B cell (primary cell): ENCODE measurements at regions not wholly inside any gene's neighbourhood (a gene's known extent, or its start where the extent isn't known, plus 50 kb on each side); places are given as distances from the start of the nearest gene placed in this dataset.

ENCODE experiments used
- ATAC-seq: fragments of 200-7000 bp; cut with Tn5 transposase; one replicate; pipeline ENCODE4 v1.10.0; 2021; ENCODE audit warnings: low read depth, mild to moderate bottlenecking, moderate number of reproducible peaks, moderate library complexity
- CTCF ChIA-PET: fragments of 350-600 bp; sonication (Branson Sonifier 250); formaldehyde crosslinking; loops from one replicate; lab custom pipeline; 2021; ENCODE audit warnings: antibody characterized with exemption, inconsistent platforms; lab: Charles Lee
- POLR2A ChIA-PET: fragments of 350-600 bp; sonication (Branson Sonifier 250); formaldehyde crosslinking; loops from one replicate; lab custom pipeline; 2021; ENCODE audit warnings: antibody characterized with exemption; lab: Charles Lee
- DNase-seq: peaks from one replicate; pipeline ENCODE4 v3.0.0; 2013
- H2AFZ ChIP-seq: 2 replicates; pipeline ENCODE4 v1.6.1; 2012; ENCODE audit warnings: mild to moderate bottlenecking, low read depth, low read length; ENCODE audit not compliant: insufficient read depth, poor library complexity, severe bottlenecking
- H3K27ac ChIP-seq, 2 donors: 1 replicate in 1 of 2; 2 replicates in 1 of 2; pipeline ENCODE4 v1.5.1; 2012 to 2013; ENCODE audit warnings: low read length in 2 of 2, mild to moderate bottlenecking in 2 of 2, moderate library complexity in 1 of 2
- H3K27me3 ChIP-seq, 4 experiments: fragments of 200-600 bp in 1 of 4; sonication (generic) in 1 of 4; replicated peaks in 1 of 4; 1 replicate in 2 of 4; 2 replicates in 2 of 4; pipeline versions ENCODE4 v1.6.1 to v1.7.0; 2013 to 2016; ENCODE audit warnings: low read length in 3 of 4, mild to moderate bottlenecking in 2 of 4, mixed read lengths in 1 of 4, moderate library complexity in 1 of 4; ENCODE audit not compliant: insufficient read depth in 4 of 4, control insufficient read depth in 3 of 4; ENCODE audit errors: control extremely low read depth in 1 of 4
- H3K36me3 ChIP-seq, 2 experiments: replicated peaks in 1 of 2; 1 replicate in 1 of 2; 2 replicates in 1 of 2; pipeline versions ENCODE4 v1.6.1 to v1.7.1; 2013; ENCODE audit warnings: low read length in 1 of 2; ENCODE audit not compliant: insufficient read depth in 2 of 2, control insufficient read depth in 1 of 2; ENCODE audit errors: control extremely low read depth in 1 of 2, extremely low read depth in 1 of 2
- H3K4me1 ChIP-seq, 2 donors: fragments of 200-600 bp in 1 of 2; sonication (generic) in 1 of 2; 1 replicate in 1 of 2; 2 replicates in 1 of 2; pipeline versions ENCODE4 v1.5.1 to v1.6.1; 2013 to 2017; ENCODE audit warnings: low read length in 2 of 2; ENCODE audit not compliant: control insufficient read depth in 2 of 2, insufficient read depth in 2 of 2
- H3K4me2 ChIP-seq: replicated peaks from 2 replicates; pipeline ENCODE3; 2012; ENCODE audit warnings: mild to moderate bottlenecking, low read depth, low read length; ENCODE audit not compliant: poor library complexity, severe bottlenecking
- H3K4me3 ChIP-seq, 5 experiments: fragments of 200-600 bp in 1 of 5; sonication (generic) in 1 of 5; 1 replicate in 3 of 5; 2 replicates in 2 of 5; pipeline versions ENCODE4 v1.5.1 to v1.7.0; 2011 to 2016; ENCODE audit warnings: low read length in 4 of 5, mild to moderate bottlenecking in 4 of 5, low read depth in 2 of 5, control low read depth in 1 of 5, moderate library complexity in 1 of 5; ENCODE audit not compliant: insufficient read depth in 1 of 5; ENCODE audit errors: control extremely low read depth in 1 of 5, extremely low read depth in 1 of 5
- H3K79me2 ChIP-seq: fragments of 200-600 bp; sonication (generic); one replicate; pipeline ENCODE4 v1.6.0; 2016; ENCODE audit warnings: low read length; ENCODE audit not compliant: control insufficient read depth, insufficient read depth
- H3K9ac ChIP-seq: fragments of 200-600 bp; sonication (generic); 2 replicates; pipeline ENCODE4 v1.6.1; 2017; ENCODE audit warnings: mild to moderate bottlenecking, low read length, moderate library complexity
- H3K9me3 ChIP-seq, 3 donors: one replicate each; pipeline versions ENCODE4 v1.6.1 to v1.7.1; 2013; ENCODE audit warnings: low read length in 2 of 3; ENCODE audit not compliant: control insufficient read depth in 2 of 3, insufficient read depth in 1 of 3; ENCODE audit errors: control extremely low read depth in 1 of 3
- H4K20me1 ChIP-seq: 2 replicates; pipeline ENCODE4 v1.6.0; 2012; ENCODE audit warnings: mild to moderate bottlenecking, low read length; ENCODE audit not compliant: insufficient read depth, control insufficient read depth, poor library complexity, severe bottlenecking
- H3K27ac Mint-ChIP-seq: one replicate; pipeline ENCODE4 v1.8.0; 2021; ENCODE audit warnings: mixed read lengths
- H3K27me3 Mint-ChIP-seq: one replicate; pipeline ENCODE4 v1.8.0; 2021; ENCODE audit warnings: mixed read lengths
- H3K4me1 Mint-ChIP-seq: one replicate; pipeline ENCODE4 v1.8.0; 2021; ENCODE audit warnings: mixed read lengths
- H3K4me3 Mint-ChIP-seq: one replicate; pipeline ENCODE4 v1.8.0; 2021; ENCODE audit warnings: mixed read lengths
- H3K9me3 Mint-ChIP-seq: one replicate; pipeline ENCODE4 v1.8.0; 2022; ENCODE audit warnings: mixed read lengths; ENCODE audit not compliant: insufficient read depth
- EZH2 ChIP-seq: IDR thresholded peaks from 2 replicates; pipeline ENCODE4 v1.6.1; 2012; ENCODE audit warnings: borderline replicate concordance, low read depth, mild to moderate bottlenecking, moderate library complexity, low read length; ENCODE audit not compliant: insufficient read depth, poor library complexity, severe bottlenecking
- WGBS: methylation state at CpG from one replicate; pipeline ENCODE4 v1.1.5; 2013; ENCODE audit warnings: missing lambda C conversion rate; ENCODE audit not compliant: insufficient coverage; 5-methylcytosine and 5-hydroxymethylcytosine counted together
- intact Hi-C: fragments of 100-400 bp; cut with micrococcal nuclease; formaldehyde crosslinking; loops from one replicate; pipeline ENCODE4 v1.10.0; 2022
- TF ChIP-seq, protein P1 (sequence below): fragments of 200-600 bp; IDR thresholded peaks from one replicate; pipeline ENCODE4 v1.8.0; 2022; ENCODE audit warnings: antibody characterized with exemption, mild to moderate bottlenecking

DNA sequence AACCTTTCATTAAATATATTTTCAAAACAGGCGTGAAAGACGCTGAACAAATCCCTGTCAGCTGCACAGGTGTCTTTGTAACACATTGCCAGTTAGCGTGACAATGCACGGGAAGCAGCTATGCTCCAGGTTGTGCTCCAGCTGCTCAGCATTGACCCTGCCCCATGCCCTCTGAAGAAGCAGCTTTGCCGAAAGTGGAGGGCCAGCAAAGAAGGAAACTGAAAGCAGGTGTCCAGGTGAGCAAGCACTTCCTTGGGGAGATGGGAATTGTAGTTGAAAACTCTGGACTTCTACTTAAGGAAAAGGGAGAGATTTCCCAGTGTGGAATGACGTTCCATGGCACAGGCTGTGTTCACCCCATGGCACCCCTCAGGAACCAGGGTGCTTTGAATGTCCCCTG, 125.7 kb downstream of the TTLL2 start:
- Histone ChIP-seq H3K4me3 (no peak overlapping the region), H4K20me1 (no peaks in the 10 kb centered on the region), H3K79me2 (no peaks in the 10 kb centered on the region), H3K27me3 (no peaks in the 10 kb centered on the region), H3K27ac (no peak overlapping the region), H3K36me3 (no peaks in the 10 kb centered on the region), H2AFZ (no peak overlapping the region), H3K4me1 (no peaks in the 10 kb centered on the region), H3K9ac (no peak overlapping the region), H3K4me2 (no peak overlapping the region), H3K9me3 (no peaks in the 10 kb centered on the region)
- Mint-ChIP-seq H3K4me3 (no peak overlapping the region), H3K27me3 (no peaks in the 10 kb centered on the region), H3K9me3 (no peaks in the 10 kb centered on the region), H3K4me1 (no peaks in the 10 kb centered on the region), H3K27ac (no peak overlapping the region)
- TF ChIP-seq, protein P1, sequence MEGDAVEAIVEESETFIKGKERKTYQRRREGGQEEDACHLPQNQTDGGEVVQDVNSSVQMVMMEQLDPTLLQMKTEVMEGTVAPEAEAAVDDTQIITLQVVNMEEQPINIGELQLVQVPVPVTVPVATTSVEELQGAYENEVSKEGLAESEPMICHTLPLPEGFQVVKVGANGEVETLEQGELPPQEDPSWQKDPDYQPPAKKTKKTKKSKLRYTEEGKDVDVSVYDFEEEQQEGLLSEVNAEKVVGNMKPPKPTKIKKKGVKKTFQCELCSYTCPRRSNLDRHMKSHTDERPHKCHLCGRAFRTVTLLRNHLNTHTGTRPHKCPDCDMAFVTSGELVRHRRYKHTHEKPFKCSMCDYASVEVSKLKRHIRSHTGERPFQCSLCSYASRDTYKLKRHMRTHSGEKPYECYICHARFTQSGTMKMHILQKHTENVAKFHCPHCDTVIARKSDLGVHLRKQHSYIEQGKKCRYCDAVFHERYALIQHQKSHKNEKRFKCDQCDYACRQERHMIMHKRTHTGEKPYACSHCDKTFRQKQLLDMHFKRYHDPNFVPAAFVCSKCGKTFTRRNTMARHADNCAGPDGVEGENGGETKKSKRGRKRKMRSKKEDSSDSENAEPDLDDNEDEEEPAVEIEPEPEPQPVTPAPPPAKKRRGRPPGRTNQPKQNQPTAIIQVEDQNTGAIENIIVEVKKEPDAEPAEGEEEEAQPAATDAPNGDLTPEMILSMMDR = no peak
- TF ChIP-seq EZH2 = no peak
- ATAC-seq (no peak), DNase-seq (no peak)
- intact Hi-C loops = no loop called here
- ChIA-PET CTCF (no interaction called here), POLR2A (no interaction called here)
- WGBS = 85% methylated on average over 6 of the region's 6 CpGs

DNA sequence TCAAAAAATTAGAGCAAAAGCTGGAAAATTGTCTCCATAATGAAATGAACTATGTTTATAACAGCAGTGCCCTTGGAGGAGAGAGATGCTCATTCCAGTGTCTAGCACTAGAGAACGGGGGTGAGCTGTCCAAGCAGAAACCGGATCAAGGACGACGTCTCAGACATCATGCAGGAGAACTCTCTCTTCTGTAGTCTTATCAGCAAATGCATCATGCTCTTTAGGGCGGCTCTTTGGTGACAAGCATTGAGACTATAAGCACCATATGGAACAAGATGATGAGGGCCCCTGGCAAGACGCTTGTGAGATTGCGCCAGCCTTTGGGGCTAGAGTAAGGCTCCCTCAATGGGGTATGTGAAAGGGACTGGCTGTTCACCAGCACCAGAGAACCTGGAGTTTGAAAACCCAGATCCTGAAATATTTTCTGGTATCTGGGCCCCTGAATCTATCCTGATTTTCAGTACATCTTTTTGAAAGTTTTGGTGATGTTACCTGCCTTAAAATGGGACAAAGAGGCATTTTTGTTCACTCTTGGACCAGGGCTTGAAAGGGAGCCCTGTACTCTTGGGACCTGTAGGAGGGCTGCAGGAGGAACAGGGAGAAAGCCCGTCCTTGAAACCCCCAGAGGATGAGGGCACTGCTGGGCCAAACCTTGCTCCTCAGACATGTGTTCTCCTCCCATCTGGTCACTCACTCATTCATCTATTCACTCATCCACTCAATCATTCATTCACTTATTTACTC, 127.6 kb downstream of the TTLL2 start:
- DNase-seq (no peak), ATAC-seq (no peak)
- H3K4me3 Mint-ChIP-seq = no peak overlapping the region
- WGBS = 90% methylated on average over 7 of the region's 8 CpGs
- Histone ChIP-seq H4K20me1 (no peaks in the 10 kb centered on the region), H3K9me3 (no peaks in the 10 kb centered on the region), H2AFZ (no peak overlapping the region), H3K79me2 (no peaks in the 10 kb centered on the region), H3K9ac (no peak overlapping the region), H3K27ac (no peak overlapping the region), H3K4me1 (no peaks in the 10 kb centered on the region), H3K27me3 (peaks cover 0 to 6% (median 0%) of the 10 kb centered on the region in 4 experiments), H3K4me2 (no peak overlapping the region), H3K4me3 (no peak overlapping the region), H3K36me3 (no peaks in the 10 kb centered on the region)
- H3K27me3 Mint-ChIP-seq = no peaks in the 10 kb centered on the region
- ChIA-PET CTCF (no interaction called here), POLR2A (no interaction called here)
- intact Hi-C loops = no loop called here
- TF ChIP-seq, protein P1 = no peak
- TF ChIP-seq EZH2 = no peak
- H3K4me1 Mint-ChIP-seq = no peaks in the 10 kb centered on the region
- no peaks in the 10 kb centered on the region for H3K9me3 Mint-ChIP-seq
- no peak overlapping the region for H3K27ac Mint-ChIP-seq
